ENCODE measurements at regions not wholly inside any gene's neighbourhood (a gene's known extent, or its start where the extent isn't known, plus 50 kb on each side); places are given as distances from the start of the nearest gene placed in this dataset.

GRCh38 chr12:126952096-126953007, 1314.6 kb upstream of the TMEM132C start:
- no peak for TF ChIP-seq CTCF (IDR thresholded peaks at IDR 0.05; ENCODE audit: insufficient read depth, low read length)
- no peak for TF ChIP-seq SPI1 (IDR thresholded peaks at IDR 0.05; ENCODE audit: borderline replicate concordance, low read depth)
- TF ChIP-seq POLR2AphosphoS5 (IDR thresholded peaks at IDR 0.05; ENCODE audit: low read depth), result no peak
- no peak for TF ChIP-seq REST (IDR thresholded peaks at IDR 0.05; ENCODE audit: insufficient replicate concordance, low read depth)

Measured in HL-60 (cell line).